AG04449 (cell line): ENCODE measurements at regions not wholly inside any gene's neighbourhood (a gene's known extent, or its start where the extent isn't known, plus 50 kb on each side); places are given as distances from the start of the nearest gene placed in this dataset.

Source experiments
- CTCF ChIA-PET: fragments of 350-600 bp; formaldehyde crosslinking; extraction: SDS; loops from one replicate; lab custom pipeline; 2021; ENCODE audit warnings: antibody characterized with exemption; lab: Yijun Ruan, JAX
- POLR2A ChIA-PET: fragments of 400-600, 350-600 bp; formaldehyde crosslinking; extraction: SDS; loops from one replicate; lab custom pipeline; 2020; ENCODE audit warnings: antibody characterized with exemption, inconsistent platforms; lab: Yijun Ruan, JAX
- DNase-seq: peaks from one replicate; pipeline ENCODE4 v3.0.0-alpha.2; 2010; ENCODE audit warnings: low read depth, low spot score
- H3K4me3 ChIP-seq: 2 replicates; pipeline ENCODE4 v1.5.1; 2011; ENCODE audit warnings: low read depth, mild to moderate bottlenecking, control low read depth, low read length
- CTCF ChIP-seq: IDR thresholded peaks from one replicate; pipeline ENCODE4 v1.5.1; 2011; ENCODE audit warnings: mild to moderate bottlenecking, moderate library complexity, low read length, control low read depth, inconsistent platforms; ENCODE audit not compliant: insufficient read depth; ENCODE audit errors: missing control alignments

DNA sequence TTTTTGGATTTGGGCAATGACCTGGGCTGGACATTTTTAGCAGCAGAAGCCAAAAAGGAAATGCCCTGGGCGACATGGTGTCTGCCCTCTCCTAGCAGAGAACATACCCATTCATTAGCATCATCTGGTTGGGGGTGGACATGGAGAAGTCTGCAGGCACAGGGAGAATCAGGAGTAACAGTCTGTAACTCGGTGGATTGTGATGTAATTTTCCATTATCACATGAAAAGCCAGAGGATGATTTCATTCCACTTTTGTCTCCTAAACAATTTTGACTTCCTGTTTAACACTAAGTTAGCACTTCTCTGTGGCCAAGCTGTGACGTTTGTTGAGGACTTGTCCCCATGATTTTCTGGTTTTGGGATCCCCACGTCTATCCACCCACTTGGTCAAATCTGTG lies 153.8 kb upstream of the HABP2 start:
- POLR2A ChIA-PET: no interaction called here
- H3K4me3 ChIP-seq: no peak overlapping the region
- no peak for TF ChIP-seq CTCF
- CTCF ChIA-PET: no interaction called here
- DNase-seq: no peak

GRCh38 chr10:113402602-113403001 lies 150.3 kb upstream of the HABP2 start:
- ChIA-PET POLR2A (no interaction called here), CTCF (interaction anchor here (0.8 to 1.1 kb wide), 2 partner anchors 15 to 17 kb away, joined by 4 read pairs; no protein-coding TSS in a partner anchor)
- no peak for DNase-seq
- no peak for TF ChIP-seq CTCF
- no peak overlapping the region for H3K4me3 ChIP-seq

DNA sequence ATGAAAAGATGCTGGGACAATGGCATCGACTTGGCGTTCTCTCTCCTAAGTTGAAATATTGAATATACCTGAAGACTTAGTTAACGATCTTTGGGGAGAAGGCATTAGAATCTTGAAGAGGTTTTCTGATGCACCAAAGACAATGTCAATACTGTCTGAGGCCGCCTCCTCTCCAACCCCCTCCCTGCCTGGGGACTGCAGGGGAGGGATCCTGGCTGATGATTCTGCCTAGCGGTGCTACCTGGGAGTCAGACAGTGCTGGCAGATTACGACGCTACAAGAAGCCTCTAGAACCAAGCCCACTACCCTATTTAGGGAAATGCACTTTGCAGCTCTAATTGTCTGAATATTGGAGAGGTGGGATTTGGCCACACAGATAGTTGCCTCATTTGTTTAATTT lies 145.6 kb upstream of the HABP2 start:
- POLR2A ChIA-PET: no interaction called here
- TF ChIP-seq CTCF: no peak
- H3K4me3 ChIP-seq: no peak overlapping the region
- no peak for DNase-seq
- CTCF ChIA-PET: no interaction called here

DNA sequence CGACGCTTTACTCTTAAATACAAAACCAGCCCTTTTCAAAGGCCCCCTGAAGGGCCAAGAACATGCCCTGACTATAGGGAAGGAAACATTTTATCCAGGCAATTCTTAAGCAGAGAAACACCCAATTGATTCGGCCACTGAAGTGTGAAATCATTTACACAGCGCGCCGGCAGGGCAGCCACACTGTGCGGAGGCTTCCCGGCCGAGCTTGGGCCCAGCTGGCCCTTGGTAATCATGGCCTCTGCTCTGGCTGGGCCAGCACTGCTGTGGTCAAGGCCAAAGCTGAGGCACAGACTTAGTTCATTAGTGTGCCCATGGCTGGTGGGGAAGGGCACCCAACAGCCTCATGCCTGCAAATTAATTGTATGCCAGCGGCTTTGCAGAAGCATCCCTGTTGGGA lies 143.7 kb upstream of the HABP2 start:
- no peak for TF ChIP-seq CTCF
- CTCF ChIA-PET: no interaction called here
- no peak for DNase-seq
- POLR2A ChIA-PET: no interaction called here
- no peak overlapping the region for H3K4me3 ChIP-seq

- DNase-seq: no peak
- no peak overlapping the region for H3K4me3 ChIP-seq
- no peak for TF ChIP-seq CTCF
- ChIA-PET CTCF (no interaction called here), POLR2A (no interaction called here)
Observed at GRCh38 chr10:113410618-113411017, 142.2 kb upstream of the HABP2 start.

DNA sequence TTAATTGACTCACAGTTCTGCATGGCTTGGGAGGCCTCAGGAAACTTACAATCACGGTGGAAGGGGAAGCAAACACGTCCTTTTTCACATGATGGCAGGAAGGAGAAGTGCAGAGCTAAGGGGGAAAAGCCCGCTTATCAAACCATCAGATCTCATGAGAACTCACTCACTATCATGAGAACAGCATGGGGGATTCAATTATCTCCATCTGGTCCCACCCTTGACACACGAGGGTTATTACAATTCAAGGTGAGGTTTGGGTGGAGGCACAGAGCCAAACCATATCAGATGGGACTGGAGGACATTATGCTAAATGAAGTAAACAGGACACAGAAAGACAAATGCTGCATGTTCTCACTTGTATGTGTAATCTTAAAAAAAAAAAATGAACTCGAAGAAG lies 141.4 kb upstream of the HABP2 start:
- POLR2A ChIA-PET: no interaction called here
- H3K4me3 ChIP-seq: no peak overlapping the region
- TF ChIP-seq CTCF: no peak
- CTCF ChIA-PET: no interaction called here
- no peak for DNase-seq
